ENCODE measurements at regions not wholly inside any gene's neighbourhood (a gene's known extent, or its start where the extent isn't known, plus 50 kb on each side); places are given as distances from the start of the nearest gene placed in this dataset.

- DNase-seq (ENCODE audit: low spot score), result no peak
- no peaks in the 10 kb centered on the region for H3K27me3 Mint-ChIP-seq (ENCODE audit: low read depth)
- TF ChIP-seq CTCF (IDR thresholded peaks at IDR 0.05), result no peak
- no peak overlapping the region for H3K4me3 Mint-ChIP-seq (ENCODE audit: unreplicated experiment)
- H3K36me3 Mint-ChIP-seq (ENCODE audit: low read depth), result no peaks in the 10 kb centered on the region
- H3K9me3 Mint-ChIP-seq (ENCODE audit: low read depth), result peaks cover 10% of the 10 kb centered on the region
- H3K4me1 Mint-ChIP-seq (ENCODE audit: low read depth), result peaks cover 62% of the 10 kb centered on the region
- no peak overlapping the region for H3K27ac Mint-ChIP-seq (ENCODE audit: unreplicated experiment)
These were observed 160.9 kb upstream of the RAI14 start for GRCh38 chr5:34495178-34495577.

GRCh38 chr5:34496260-34496691, 159.9 kb upstream of the RAI14 start:
- TF ChIP-seq CTCF (IDR thresholded peaks at IDR 0.05), result peak; percentile 32
- peak overlapping the region; percentile 86 for H3K27ac Mint-ChIP-seq (ENCODE audit: unreplicated experiment)
- H3K4me3 Mint-ChIP-seq (ENCODE audit: unreplicated experiment), result no peak overlapping the region
- no peaks in the 10 kb centered on the region for H3K36me3 Mint-ChIP-seq (ENCODE audit: low read depth)
- peaks cover 63% of the 10 kb centered on the region for H3K4me1 Mint-ChIP-seq (ENCODE audit: low read depth)
- H3K27me3 Mint-ChIP-seq (ENCODE audit: low read depth), result no peaks in the 10 kb centered on the region
- H3K9me3 Mint-ChIP-seq (ENCODE audit: low read depth), result peaks cover 10% of the 10 kb centered on the region
- DNase-seq (ENCODE audit: low spot score), result no peak

DNA sequence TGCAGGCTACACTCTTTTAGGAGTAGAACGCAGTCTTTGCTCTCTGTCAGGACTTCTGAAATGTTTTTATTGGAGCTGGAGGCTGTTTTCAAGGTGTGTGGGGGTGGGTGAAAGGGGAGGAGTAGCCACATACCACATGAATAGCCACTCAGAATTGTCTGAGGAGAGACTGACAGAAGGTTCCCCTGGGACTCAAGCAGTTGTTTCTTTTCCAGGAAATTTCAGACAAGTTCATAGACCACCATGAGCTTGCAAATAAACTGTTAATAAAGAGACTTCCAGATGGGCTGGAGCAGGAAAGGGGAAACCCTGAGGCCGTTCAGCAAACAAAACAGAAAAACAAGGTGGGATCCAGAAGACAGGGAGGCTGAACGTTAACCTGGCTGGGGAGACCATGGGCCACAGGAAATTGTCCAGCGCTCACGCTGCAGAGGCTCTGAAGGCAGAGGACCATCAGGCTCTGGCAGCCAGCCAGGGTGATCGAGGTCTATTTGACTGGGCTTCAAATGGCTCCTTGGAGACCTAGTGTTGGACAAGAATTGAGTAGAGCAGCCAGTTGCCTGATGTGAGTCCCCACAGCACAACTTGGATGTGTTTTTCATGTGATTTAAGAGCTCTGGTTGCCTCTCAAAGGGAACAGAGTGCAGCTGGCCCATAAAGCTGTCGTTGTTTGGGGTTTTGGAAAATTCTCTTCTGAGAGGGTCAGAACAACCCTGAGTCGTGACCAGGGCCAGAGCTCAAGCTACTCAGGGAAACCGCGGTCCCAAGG, 159.2 kb upstream of the RAI14 start:
- Mint-ChIP-seq H3K4me1 (ENCODE audit: low read depth) (peaks cover 63% of the 10 kb centered on the region), H3K36me3 (ENCODE audit: low read depth) (no peaks in the 10 kb centered on the region), H3K4me3 (ENCODE audit: unreplicated experiment) (no peak overlapping the region), H3K27me3 (ENCODE audit: low read depth) (no peaks in the 10 kb centered on the region), H3K27ac (ENCODE audit: unreplicated experiment) (peak overlapping the region; percentile 86), H3K9me3 (ENCODE audit: low read depth) (peaks cover 10% of the 10 kb centered on the region)
- no peak for DNase-seq (ENCODE audit: low spot score)
- no peak for TF ChIP-seq CTCF (IDR thresholded peaks at IDR 0.05)

DNA sequence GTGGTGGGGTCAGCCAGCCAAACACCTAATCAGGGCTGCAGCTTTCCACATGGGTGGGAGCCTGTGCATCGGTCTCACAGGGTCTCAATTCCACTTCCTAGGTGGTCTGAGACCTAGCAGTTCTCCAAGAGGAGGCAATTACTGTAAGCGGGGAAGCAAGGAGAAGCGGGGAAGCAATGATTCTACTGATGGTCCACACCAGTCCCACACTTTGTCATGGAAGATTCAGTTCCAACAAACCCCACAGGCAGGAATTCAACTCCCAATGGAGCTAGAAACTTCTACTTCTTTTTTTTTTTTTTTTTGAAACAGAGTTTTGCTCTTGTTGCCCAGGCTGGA, 158.7 kb upstream of the RAI14 start:
- Mint-ChIP-seq H3K27ac (ENCODE audit: unreplicated experiment) (peak overlapping the region; percentile 86), H3K36me3 (ENCODE audit: low read depth) (no peaks in the 10 kb centered on the region), H3K27me3 (ENCODE audit: low read depth) (no peaks in the 10 kb centered on the region), H3K9me3 (ENCODE audit: low read depth) (peaks cover 10% of the 10 kb centered on the region), H3K4me3 (ENCODE audit: unreplicated experiment) (no peak overlapping the region), H3K4me1 (ENCODE audit: low read depth) (peaks cover 68% of the 10 kb centered on the region)
- no peak for DNase-seq (ENCODE audit: low spot score)
- no peak for TF ChIP-seq CTCF (IDR thresholded peaks at IDR 0.05)

- DNase-seq (ENCODE audit: low spot score), result no peak
- TF ChIP-seq CTCF (IDR thresholded peaks at IDR 0.05), result no peak
- Mint-ChIP-seq H3K36me3 (ENCODE audit: low read depth) (no peaks in the 10 kb centered on the region), H3K4me1 (ENCODE audit: low read depth) (peaks cover 80% of the 10 kb centered on the region), H3K4me3 (ENCODE audit: unreplicated experiment) (no peak overlapping the region), H3K27me3 (ENCODE audit: low read depth) (no peaks in the 10 kb centered on the region), H3K27ac (ENCODE audit: unreplicated experiment) (peak overlapping the region; percentile 93), H3K9me3 (ENCODE audit: low read depth) (peaks cover 10% of the 10 kb centered on the region)
These were observed 157.6 kb upstream of the RAI14 start for GRCh38 chr5:34498572-34498971.
